IMR-90 (cell line): ENCODE measurements at regions not wholly inside any gene's neighbourhood (a gene's known extent, or its start where the extent isn't known, plus 50 kb on each side); places are given as distances from the start of the nearest gene placed in this dataset.

Experiments
- ATAC-seq: fragments of 200-7000 bp; cut with Tn5 transposase; 2 replicates; pipeline ENCODE4 v1.9.1; 2020; ENCODE audit warnings: low read depth, mild to moderate bottlenecking, moderate library complexity
- BruUV-seq: library from RNA; stranded (reverse); fragments of 400-500 nt; replicated peaks from 2 replicates; lab custom pipeline; 2021; lab: Mats Ljungman, UMichigan
- CTCF ChIA-PET: fragments of 300-600 bp; formaldehyde crosslinking; extraction: SDS; loops from one replicate; lab custom pipeline; 2021; ENCODE audit warnings: antibody characterized with exemption; lab: Yijun Ruan, JAX
- POLR2A ChIA-PET: fragments of 300-600 bp; sonication (Branson Sonifier 250); formaldehyde crosslinking; loops from one replicate; lab custom pipeline; 2022; ENCODE audit warnings: antibody characterized with exemption; ENCODE audit not compliant: unreplicated experiment; lab: Charles Lee
- DNase-seq: peaks from one replicate; pipeline ENCODE4 v3.0.0; 2013
- H2AFZ ChIP-seq: replicated peaks from 2 replicates; pipeline ENCODE3; 2013; ENCODE audit warnings: low read length, mild to moderate bottlenecking; ENCODE audit not compliant: poor library complexity
- H2AK5ac ChIP-seq: 2 replicates; pipeline ENCODE4 v1.6.1; 2013; ENCODE audit warnings: low read depth, low read length, inconsistent platforms
- H2AK9ac ChIP-seq: replicated peaks from 2 replicates; pipeline ENCODE3; 2013; ENCODE audit warnings: mild to moderate bottlenecking, low read depth, low read length, moderate library complexity; ENCODE audit not compliant: poor library complexity
- H2BK120ac ChIP-seq: 2 replicates; pipeline ENCODE4 v1.6.1; 2013; ENCODE audit warnings: low read depth, low read length, inconsistent platforms
- H2BK15ac ChIP-seq: 3 replicates; pipeline ENCODE4 v1.6.1; 2013; ENCODE audit warnings: low read depth, low read length, inconsistent platforms
- H2BK20ac ChIP-seq: 2 replicates; pipeline ENCODE4 v1.6.1; 2013; ENCODE audit warnings: low read depth, mild to moderate bottlenecking, inconsistent platforms, low read length, moderate library complexity
- H2BK5ac ChIP-seq: 2 replicates; pipeline ENCODE4 v1.6.1; 2013; ENCODE audit warnings: mild to moderate bottlenecking, low read depth, low read length, inconsistent platforms; ENCODE audit not compliant: poor library complexity, severe bottlenecking
- H3K14ac ChIP-seq: replicated peaks from 2 replicates; pipeline ENCODE4 v1.6.1; 2013; ENCODE audit warnings: low read depth, low read length, inconsistent platforms
- H3K18ac ChIP-seq: 2 replicates; pipeline ENCODE4 v1.6.1; 2013; ENCODE audit warnings: low read depth, low read length, control low read depth
- H3K23ac ChIP-seq: 2 replicates; pipeline ENCODE4 v1.6.1; 2013; ENCODE audit warnings: low read depth, low read length, inconsistent platforms
- H3K27ac ChIP-seq: 2 replicates; pipeline ENCODE4 v1.5.1; 2013; ENCODE audit warnings: mild to moderate bottlenecking, control low read depth, low read length; ENCODE audit not compliant: insufficient read depth
- H3K27me3 ChIP-seq: 2 replicates; pipeline ENCODE4 v1.6.1; 2013; ENCODE audit warnings: low read length; ENCODE audit not compliant: control insufficient read depth, insufficient read depth
- H3K36me3 ChIP-seq: 2 replicates; pipeline ENCODE4 v1.6.1; 2013; ENCODE audit warnings: low read length, mixed read lengths; ENCODE audit not compliant: control insufficient read depth, insufficient read depth
- H3K4ac ChIP-seq: 2 replicates; pipeline ENCODE4 v1.6.1; 2013; ENCODE audit warnings: low read depth, low read length, inconsistent platforms
- H3K4me1 ChIP-seq: 2 replicates; pipeline ENCODE4 v1.6.1; 2013; ENCODE audit warnings: low read length, mixed read lengths; ENCODE audit not compliant: control insufficient read depth, insufficient read depth
- H3K4me2 ChIP-seq: 2 replicates; pipeline ENCODE4 v1.6.1; 2013; ENCODE audit warnings: low read depth, mild to moderate bottlenecking, control low read depth, low read length, moderate library complexity
- H3K4me3 ChIP-seq: 2 replicates; pipeline ENCODE4 v1.5.1; 2013; ENCODE audit warnings: low read depth, mild to moderate bottlenecking, control low read depth, low read length, moderate library complexity; ENCODE audit not compliant: insufficient read depth
- H3K56ac ChIP-seq: 2 replicates; pipeline ENCODE4 v1.6.1; 2013; ENCODE audit warnings: low read length, inconsistent platforms; ENCODE audit not compliant: insufficient read depth; ENCODE audit errors: extremely low read depth
- H3K79me1 ChIP-seq, 2 experiments: 2 replicates each; pipeline ENCODE4 v1.6.1; 2013; ENCODE audit warnings: low read length in 2 of 2, inconsistent platforms in 1 of 2, low read depth in 1 of 2
- H3K9ac ChIP-seq: 2 replicates; pipeline ENCODE4 v1.6.1; 2013; ENCODE audit warnings: low read depth, low read length, control low read depth
- H3K9me1 ChIP-seq: 2 replicates; pipeline ENCODE4 v1.6.1; 2013; ENCODE audit warnings: low read length, inconsistent platforms; ENCODE audit not compliant: insufficient read depth
- H3K9me3 ChIP-seq: 2 replicates; pipeline ENCODE4 v1.6.1; 2013; ENCODE audit warnings: low read length; ENCODE audit not compliant: control insufficient read depth, insufficient read depth
- H4K20me1 ChIP-seq: 2 replicates; pipeline ENCODE4 v1.6.1; 2013; ENCODE audit warnings: low read length, inconsistent platforms; ENCODE audit not compliant: insufficient read depth
- H4K5ac ChIP-seq: 2 replicates; pipeline ENCODE4 v1.6.1; 2013; ENCODE audit warnings: mild to moderate bottlenecking, low read depth, low read length, control low read depth
- H4K8ac ChIP-seq, 2 experiments: 2 replicates each; pipeline ENCODE4 v1.6.1; 2013; ENCODE audit warnings: low read depth in 2 of 2, low read length in 2 of 2, control low read depth in 1 of 2, inconsistent platforms in 1 of 2
- H4K91ac ChIP-seq: 2 replicates; pipeline ENCODE4 v1.6.1; 2013; ENCODE audit warnings: low read depth, low read length, inconsistent platforms; ENCODE audit not compliant: insufficient read depth
- BHLHE40 ChIP-seq: fragments of 150-350 bp; IDR thresholded peaks from 2 replicates; pipeline ENCODE4 v1.6.1; 2016; ENCODE audit warnings: mild to moderate bottlenecking, low read depth, low read length
- FOS ChIP-seq: fragments of 150-350 bp; IDR thresholded peaks from 2 replicates; pipeline ENCODE4 v1.6.1; 2016; ENCODE audit warnings: low read depth, low read length
- MAZ ChIP-seq: IDR thresholded peaks from 2 replicates; pipeline ENCODE4 v1.6.1; 2012; ENCODE audit warnings: low read depth, mild to moderate bottlenecking, low read length, improper control_type of control experiment, moderate library complexity, borderline replicate concordance
- MXI1 ChIP-seq: IDR thresholded peaks from 2 replicates; pipeline ENCODE4 v1.6.1; 2012; ENCODE audit warnings: low read depth, mild to moderate bottlenecking, low read length, moderate library complexity, borderline replicate concordance
- POLR2A ChIP-seq: IDR thresholded peaks from 2 replicates; pipeline ENCODE4 v1.6.1; 2012; ENCODE audit warnings: mild to moderate bottlenecking, low read depth, low read length
- SMC3 ChIP-seq: fragments of 150-350 bp; IDR thresholded peaks from 2 replicates; pipeline ENCODE4 v1.6.1; 2016; ENCODE audit warnings: low read depth, mild to moderate bottlenecking, antibody characterized with exemption, low read length, moderate library complexity
- WGBS, 2 experiments: methylation state at CpG; one replicate each; pipeline versions ENCODE4 v1.1.5 to v1.1.7; 2013; ENCODE audit warnings: missing lambda C conversion rate in 2 of 2; ENCODE audit not compliant: insufficient read length in 1 of 2; ENCODE audit errors: extremely low coverage in 2 of 2; 5-methylcytosine and 5-hydroxymethylcytosine counted together
- dilution Hi-C: fragments of 300-500 bp; cut with HindIII; formaldehyde crosslinking; loops from one replicate; pipeline ENCODE4 v1.14.3; 2018; ENCODE audit warnings: low sequenced_read_pairs; ENCODE audit not compliant: unreplicated experiment
- in situ Hi-C: fragments of 300-500 bp; cut with MboI; formaldehyde crosslinking; loops from 3 replicates; pipeline ENCODE4 v1.14.3; 2019; ENCODE audit warnings: low sequenced_read_pairs, inconsistent platforms, mixed read lengths
- intact Hi-C: fragments of 100-400 bp; cut with micrococcal nuclease; formaldehyde crosslinking; loops from 2 replicates; pipeline ENCODE4 v1.10.0; 2022
- TF ChIP-seq, protein P1 (sequence below): fragments of 150-350 bp; IDR thresholded peaks from 2 replicates; pipeline ENCODE4 v1.6.1; 2017; ENCODE audit warnings: mild to moderate bottlenecking, antibody characterized with exemption, low read length, low read depth
- TF ChIP-seq, protein P2 (sequence below): fragments of 150-350 bp; IDR thresholded peaks from 2 replicates; pipeline ENCODE4 v1.6.1; 2016; ENCODE audit warnings: low read depth, mild to moderate bottlenecking, low read length, moderate library complexity, borderline replicate concordance
- TF ChIP-seq, protein P3 (sequence below): conservative IDR thresholded peaks from 2 replicates; pipeline ENCODE4 v1.5.1; 2012; ENCODE audit warnings: mild to moderate bottlenecking, low read depth, low read length, improper control_type of control experiment

- DNase-seq (no peak), ATAC-seq (no peak)
- H4K5ac ChIP-seq, result no peak overlapping the region
- H3K9ac ChIP-seq, result no peak overlapping the region
- H2AK9ac ChIP-seq, result no peak overlapping the region
- no peaks in the 10 kb centered on the region for H3K27me3 ChIP-seq
- H4K20me1 ChIP-seq, result no peaks in the 10 kb centered on the region
- H2BK20ac ChIP-seq, result no peak overlapping the region
- WGBS, 2 experiments, result no CpG with 5 or more reads among the region's 2 CpGs
- in situ Hi-C loops, result no loop called here
- no peak overlapping the region for H3K56ac ChIP-seq
- ChIA-PET CTCF (no interaction called here), POLR2A (interaction anchor here (0.7 kb wide), 1 partner anchor 337 kb away, joined by 14 read pairs; no protein-coding TSS in a partner anchor)
- no peak overlapping the region for H2AK5ac ChIP-seq
- BruUV-seq, result no TSS peak
- H3K9me1 ChIP-seq, result no peaks in the 10 kb centered on the region
- H3K14ac ChIP-seq, result no peak overlapping the region
- dilution Hi-C loops, result no loop called here
- no peak overlapping the region for H3K27ac ChIP-seq
- intact Hi-C loops, result no loop called here
- no peak overlapping the region for H2BK15ac ChIP-seq
- H3K23ac ChIP-seq, result no peak overlapping the region
- H3K9me3 ChIP-seq, result no peaks in the 10 kb centered on the region
- no peaks in the 10 kb centered on the region for H3K79me1 ChIP-seq
- H3K36me3 ChIP-seq, result no peaks in the 10 kb centered on the region
- H3K4me2 ChIP-seq, result no peak overlapping the region
- H2BK120ac ChIP-seq, result no peak overlapping the region
- no peak overlapping the region for H3K18ac ChIP-seq
- H2BK5ac ChIP-seq, result no peak overlapping the region
- no peak overlapping the region for H2AFZ ChIP-seq
- TF ChIP-seq FOS, result no peak
- TF ChIP-seq, protein P1, sequence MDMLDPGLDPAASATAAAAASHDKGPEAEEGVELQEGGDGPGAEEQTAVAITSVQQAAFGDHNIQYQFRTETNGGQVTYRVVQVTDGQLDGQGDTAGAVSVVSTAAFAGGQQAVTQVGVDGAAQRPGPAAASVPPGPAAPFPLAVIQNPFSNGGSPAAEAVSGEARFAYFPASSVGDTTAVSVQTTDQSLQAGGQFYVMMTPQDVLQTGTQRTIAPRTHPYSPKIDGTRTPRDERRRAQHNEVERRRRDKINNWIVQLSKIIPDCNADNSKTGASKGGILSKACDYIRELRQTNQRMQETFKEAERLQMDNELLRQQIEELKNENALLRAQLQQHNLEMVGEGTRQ, result no peak
- no peak for TF ChIP-seq MAZ
- no peak for TF ChIP-seq MXI1
- TF ChIP-seq SMC3, result no peak
- TF ChIP-seq POLR2A, result no peak
- no peak for TF ChIP-seq BHLHE40
- TF ChIP-seq, protein P2, sequence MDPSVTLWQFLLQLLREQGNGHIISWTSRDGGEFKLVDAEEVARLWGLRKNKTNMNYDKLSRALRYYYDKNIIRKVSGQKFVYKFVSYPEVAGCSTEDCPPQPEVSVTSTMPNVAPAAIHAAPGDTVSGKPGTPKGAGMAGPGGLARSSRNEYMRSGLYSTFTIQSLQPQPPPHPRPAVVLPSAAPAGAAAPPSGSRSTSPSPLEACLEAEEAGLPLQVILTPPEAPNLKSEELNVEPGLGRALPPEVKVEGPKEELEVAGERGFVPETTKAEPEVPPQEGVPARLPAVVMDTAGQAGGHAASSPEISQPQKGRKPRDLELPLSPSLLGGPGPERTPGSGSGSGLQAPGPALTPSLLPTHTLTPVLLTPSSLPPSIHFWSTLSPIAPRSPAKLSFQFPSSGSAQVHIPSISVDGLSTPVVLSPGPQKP, result no peak
- TF ChIP-seq, protein P3, sequence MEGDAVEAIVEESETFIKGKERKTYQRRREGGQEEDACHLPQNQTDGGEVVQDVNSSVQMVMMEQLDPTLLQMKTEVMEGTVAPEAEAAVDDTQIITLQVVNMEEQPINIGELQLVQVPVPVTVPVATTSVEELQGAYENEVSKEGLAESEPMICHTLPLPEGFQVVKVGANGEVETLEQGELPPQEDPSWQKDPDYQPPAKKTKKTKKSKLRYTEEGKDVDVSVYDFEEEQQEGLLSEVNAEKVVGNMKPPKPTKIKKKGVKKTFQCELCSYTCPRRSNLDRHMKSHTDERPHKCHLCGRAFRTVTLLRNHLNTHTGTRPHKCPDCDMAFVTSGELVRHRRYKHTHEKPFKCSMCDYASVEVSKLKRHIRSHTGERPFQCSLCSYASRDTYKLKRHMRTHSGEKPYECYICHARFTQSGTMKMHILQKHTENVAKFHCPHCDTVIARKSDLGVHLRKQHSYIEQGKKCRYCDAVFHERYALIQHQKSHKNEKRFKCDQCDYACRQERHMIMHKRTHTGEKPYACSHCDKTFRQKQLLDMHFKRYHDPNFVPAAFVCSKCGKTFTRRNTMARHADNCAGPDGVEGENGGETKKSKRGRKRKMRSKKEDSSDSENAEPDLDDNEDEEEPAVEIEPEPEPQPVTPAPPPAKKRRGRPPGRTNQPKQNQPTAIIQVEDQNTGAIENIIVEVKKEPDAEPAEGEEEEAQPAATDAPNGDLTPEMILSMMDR, result no peak
- no peak overlapping the region for H4K91ac ChIP-seq
- no peak overlapping the region for H3K4me3 ChIP-seq
- H3K4me1 ChIP-seq, result no peaks in the 10 kb centered on the region
- no peak overlapping the region for H4K8ac ChIP-seq
- H3K4ac ChIP-seq, result no peak overlapping the region
Observed at GRCh38 chr12:111006621-111007020, 86.2 kb upstream of the MYL2 start.
